ENCODE measurements at regions not wholly inside any gene's neighbourhood (a gene's known extent, or its start where the extent isn't known, plus 50 kb on each side); places are given as distances from the start of the nearest gene placed in this dataset.

DNA sequence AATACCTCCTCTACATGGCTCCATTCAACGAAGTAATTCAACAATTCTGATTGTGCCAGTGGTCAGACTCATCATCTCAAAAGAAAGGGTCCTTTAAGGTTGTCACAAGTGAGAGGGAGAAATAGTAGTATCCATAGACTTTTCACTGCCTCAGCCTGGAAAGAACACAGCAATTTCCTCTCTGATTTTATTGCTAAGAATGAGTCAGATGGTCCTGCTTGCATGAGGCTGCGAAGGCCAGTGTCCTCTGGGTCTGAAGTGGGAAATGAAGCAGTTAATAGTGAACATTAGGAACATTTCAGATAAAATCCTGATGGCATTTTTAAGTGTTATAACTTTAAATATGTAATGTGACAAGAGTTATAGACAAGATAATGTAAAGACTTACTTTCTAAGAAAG is 979.0 kb downstream of the EFNA5 start:
- TF ChIP-seq, protein P1, sequence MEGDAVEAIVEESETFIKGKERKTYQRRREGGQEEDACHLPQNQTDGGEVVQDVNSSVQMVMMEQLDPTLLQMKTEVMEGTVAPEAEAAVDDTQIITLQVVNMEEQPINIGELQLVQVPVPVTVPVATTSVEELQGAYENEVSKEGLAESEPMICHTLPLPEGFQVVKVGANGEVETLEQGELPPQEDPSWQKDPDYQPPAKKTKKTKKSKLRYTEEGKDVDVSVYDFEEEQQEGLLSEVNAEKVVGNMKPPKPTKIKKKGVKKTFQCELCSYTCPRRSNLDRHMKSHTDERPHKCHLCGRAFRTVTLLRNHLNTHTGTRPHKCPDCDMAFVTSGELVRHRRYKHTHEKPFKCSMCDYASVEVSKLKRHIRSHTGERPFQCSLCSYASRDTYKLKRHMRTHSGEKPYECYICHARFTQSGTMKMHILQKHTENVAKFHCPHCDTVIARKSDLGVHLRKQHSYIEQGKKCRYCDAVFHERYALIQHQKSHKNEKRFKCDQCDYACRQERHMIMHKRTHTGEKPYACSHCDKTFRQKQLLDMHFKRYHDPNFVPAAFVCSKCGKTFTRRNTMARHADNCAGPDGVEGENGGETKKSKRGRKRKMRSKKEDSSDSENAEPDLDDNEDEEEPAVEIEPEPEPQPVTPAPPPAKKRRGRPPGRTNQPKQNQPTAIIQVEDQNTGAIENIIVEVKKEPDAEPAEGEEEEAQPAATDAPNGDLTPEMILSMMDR (IDR thresholded peaks at IDR 0.05 in 2 of 3, conservative IDR thresholded peaks at IDR 0.05 in 1 of 3; ENCODE audit: borderline replicate concordance in 1 of 3, insufficient read depth in 1 of 3, low read depth in 2 of 3, low read length in 2 of 3), result no peak
- no peak for TF ChIP-seq POLR2A (IDR thresholded peaks at IDR 0.05; ENCODE audit: borderline replicate concordance, extremely low read depth, insufficient read depth, insufficient read length)
- TF ChIP-seq FOSL1 (IDR thresholded peaks at IDR 0.05; ENCODE audit: low read depth), result no peak
- TF ChIP-seq CEBPB (IDR thresholded peaks at IDR 0.05; ENCODE audit: low read depth), result no peak

Data from HCT116 (cell line).